Astrocyte of the spinal cord (primary cell): ENCODE measurements at regions not wholly inside any gene's neighbourhood (a gene's known extent, or its start where the extent isn't known, plus 50 kb on each side); places are given as distances from the start of the nearest gene placed in this dataset.
"Not testable (repeated sequence)": the region's sequence is repeated elsewhere in the genome, so short reads cannot be mapped to it uniquely, and the experiment has no call there.

Source experiments
- DNase-seq: peaks from one replicate; pipeline ENCODE4 v3.0.0; 2011; ENCODE audit warnings: low read depth, low spot score
- H3K4me3 ChIP-seq: 2 replicates; pipeline ENCODE4 v1.5.1; 2011; ENCODE audit warnings: low read depth, mild to moderate bottlenecking, low read length, moderate library complexity
- CTCF ChIP-seq: IDR thresholded peaks from 2 replicates; pipeline ENCODE4 v1.5.1; 2012; ENCODE audit warnings: low read depth, mild to moderate bottlenecking, low read length, inconsistent platforms
- in situ Hi-C: cut with HindIII; loops from 2 replicates; pipeline ENCODE4 v1.10.0; 2017; ENCODE audit warnings: low sequenced_read_pairs

DNA sequence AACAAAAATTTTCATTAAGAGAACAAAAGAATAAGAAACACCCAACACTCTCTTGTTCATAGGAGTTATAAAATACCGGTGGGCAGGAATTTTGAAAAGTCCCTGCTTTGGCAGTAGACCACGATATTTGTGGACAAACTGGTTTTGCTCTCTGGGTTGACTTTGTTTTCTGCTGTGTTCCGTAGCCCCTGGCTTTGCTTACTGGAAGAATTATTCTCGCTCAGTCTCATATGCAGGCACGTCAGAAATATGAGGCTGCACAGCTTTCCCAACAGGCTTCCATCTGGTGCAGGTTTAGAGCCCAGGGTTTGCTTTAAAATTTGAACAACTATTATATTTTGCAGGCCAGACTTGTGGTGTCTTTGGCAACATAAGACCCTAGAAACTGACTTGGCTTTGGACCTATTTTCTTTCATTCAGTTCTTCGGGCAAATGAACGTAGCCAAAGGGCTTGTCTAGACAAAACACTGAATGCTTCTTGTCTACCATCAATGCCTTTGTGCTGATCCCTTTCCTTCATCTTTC, 2012.6 kb downstream of the PCDH9 start:
- in situ Hi-C loops, result no loop called here
- H3K4me3 ChIP-seq, result no peak overlapping the region
- no peak for TF ChIP-seq CTCF
- DNase-seq, result no peak

DNA sequence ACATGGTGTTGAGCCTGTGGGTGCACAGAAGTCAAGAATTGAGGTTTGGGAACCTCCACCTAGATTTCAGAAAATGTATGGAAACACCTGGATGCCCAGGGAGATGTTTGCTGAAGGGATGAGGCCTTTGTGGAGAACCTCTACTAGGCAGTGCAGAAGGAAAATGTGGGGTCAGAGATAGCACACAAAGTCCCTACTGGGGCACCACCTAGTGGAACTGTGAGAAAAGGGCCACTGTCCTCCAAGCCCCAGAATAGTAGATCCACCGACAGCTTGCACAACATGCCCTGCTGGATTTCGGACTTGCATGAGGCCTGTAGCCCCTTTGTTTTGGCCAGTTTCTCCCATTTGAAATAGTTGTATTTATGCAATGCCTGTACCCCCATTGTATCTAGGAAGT, 2027.3 kb downstream of the PCDH9 start:
- H3K4me3 ChIP-seq, DNase-seq, in situ Hi-C loops: not testable (repeated sequence)
- TF ChIP-seq CTCF, result peak; percentile 19

GRCh38 chr13:65188721-65189120, 2041.4 kb downstream of the PCDH9 start:
- in situ Hi-C loops, result no loop called here
- TF ChIP-seq CTCF, result no peak
- peak; percentile 7 for DNase-seq
- H3K4me3 ChIP-seq, result no peak overlapping the region

DNA sequence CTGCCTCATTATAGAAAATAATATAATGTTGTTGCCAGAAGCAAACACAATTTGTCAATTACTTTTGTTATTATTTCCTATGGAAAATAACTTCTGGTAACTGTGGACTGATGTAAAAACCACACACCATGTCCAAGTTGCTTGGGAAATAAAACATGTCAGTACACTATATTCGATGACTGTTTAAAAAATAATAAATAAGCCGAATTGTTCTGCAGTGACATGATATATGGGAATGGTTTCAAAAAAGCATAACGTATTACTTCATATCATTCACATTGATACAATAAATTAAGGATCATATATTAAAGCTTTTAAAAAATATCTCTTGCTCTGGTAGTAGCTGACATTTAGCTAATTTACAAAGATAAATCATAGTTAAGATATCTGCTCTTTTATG, 2062.1 kb downstream of the PCDH9 start:
- no peak for DNase-seq
- H3K4me3 ChIP-seq, result no peak overlapping the region
- in situ Hi-C loops, result no loop called here
- TF ChIP-seq CTCF, result no peak

DNA sequence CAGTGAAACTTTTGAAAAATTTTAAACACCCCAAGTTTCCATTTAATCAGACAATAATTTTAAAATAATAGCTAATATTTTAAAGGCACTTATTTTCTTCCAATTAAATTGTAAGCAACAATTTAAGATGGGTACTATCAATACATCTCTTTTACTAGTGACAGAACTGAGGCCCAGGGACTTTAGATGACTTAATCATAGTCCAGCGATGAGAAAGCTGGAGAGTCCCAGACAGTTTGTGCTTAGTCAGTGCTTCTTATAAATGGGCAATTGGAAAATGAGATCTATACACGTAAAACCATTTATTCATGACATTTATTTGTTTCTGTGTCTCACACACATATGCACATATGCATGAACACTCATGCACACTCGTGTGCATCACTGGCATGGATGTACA, 2063.5 kb downstream of the PCDH9 start:
- no peak for TF ChIP-seq CTCF
- in situ Hi-C loops, result no loop called here
- no peak for DNase-seq
- H3K4me3 ChIP-seq, result no peak overlapping the region

GRCh38 chr13:65159803-65160202, 2070.3 kb downstream of the PCDH9 start:
- in situ Hi-C loops, result no loop called here
- no peak overlapping the region for H3K4me3 ChIP-seq
- no peak for DNase-seq
- no peak for TF ChIP-seq CTCF

DNA sequence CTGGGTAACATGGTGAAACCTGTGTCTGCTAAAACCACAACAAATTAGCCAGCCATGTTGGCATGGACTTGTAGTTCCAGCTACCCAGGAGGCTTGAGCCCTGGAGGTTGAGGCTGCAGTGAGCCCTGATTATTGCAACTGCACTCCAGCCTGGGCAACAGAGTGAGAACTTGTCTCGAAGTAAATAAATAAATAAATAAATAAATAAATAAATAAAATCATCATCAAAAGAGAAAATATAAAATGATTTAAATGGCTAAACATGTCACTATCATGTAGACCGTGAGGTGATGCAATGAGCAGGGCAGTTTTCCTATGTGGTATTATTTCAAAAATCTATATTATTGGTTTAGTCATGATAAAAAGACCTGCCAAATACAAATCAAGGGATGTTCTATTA, 2074.3 kb downstream of the PCDH9 start:
- in situ Hi-C loops, result no loop called here
- no peak for TF ChIP-seq CTCF
- H3K4me3 ChIP-seq, result no peak overlapping the region
- no peak for DNase-seq
